Pancreas (tissue), 10 donors: ENCODE measurements at regions not wholly inside any gene's neighbourhood (a gene's known extent, or its start where the extent isn't known, plus 50 kb on each side); places are given as distances from the start of the nearest gene placed in this dataset.

Experiments
- ATAC-seq, 4 donors: fragments of 200-7000 bp; cut with Tn5 transposase; one replicate each; pipeline versions ENCODE4 v1.8.0 to v1.9.1; 2020; ENCODE audit warnings: mild to moderate bottlenecking in 4 of 4, moderate library complexity in 4 of 4
- DNase-seq, 6 donors: peaks; one replicate each; pipeline ENCODE4 v3.0.0-alpha.2; 2020
- FAIRE-seq: peaks from 2 replicates; lab custom pipeline; 2012; peaks lifted over from hg19 to GRCh38; lab: Jason Lieb, UNC
- H3K27ac ChIP-seq, 4 donors: fragments of 200-600 bp; sonication (generic); 1 replicate in 3 of 4; 2 replicates in 1 of 4; pipeline versions ENCODE4 v1.5.0 to v1.8.0; 2020
- H3K27me3 ChIP-seq, 4 donors: fragments of 200-600 bp; one replicate each; pipeline ENCODE4 v1.8.0; 2021
- H3K36me3 ChIP-seq, 3 donors: fragments of 200-600 bp; sonication (generic) in 1 of 3; one replicate each; pipeline versions ENCODE4 v1.5.0 to v1.8.0; 2020 to 2021
- H3K4me1 ChIP-seq, 3 donors: fragments of 200-600 bp; one replicate each; pipeline ENCODE4 v1.8.0; 2021
- H3K4me3 ChIP-seq, 4 donors: fragments of 200-600 bp; sonication (generic) in 2 of 4; one replicate each; pipeline versions ENCODE4 v1.5.0 to v1.8.0; 2020 to 2021
- H3K9me3 ChIP-seq, 4 donors: fragments of 200-600 bp; one replicate each; pipeline ENCODE4 v1.8.0; 2021
- WGBS, 2 donors: extraction: QIAGEN DNeasy Blood & Tissue Kit; methylation state at CpG; one replicate each; pipeline ENCODE4 v1.1.7; 2013; 5-methylcytosine and 5-hydroxymethylcytosine counted together
- intact Hi-C, 3 donors: fragments of 100-400 bp; cut with DNase I; formaldehyde crosslinking; loops; one replicate each; pipeline versions ENCODE4 v1.11.1 to v1.14.2; 2022
- TF ChIP-seq, protein P1 (sequence below), 4 donors: fragments of 200-600 bp; sonication (generic) in 3 of 4; IDR thresholded peaks; one replicate each; pipeline versions ENCODE4 v1.5.0 to v1.8.0; 2021; ENCODE audit warnings: antibody characterized with exemption in 4 of 4
- donor health status: healthy with polysubstance abuse.
- donor health status: DM: no; HTN: no; CAD: no; lungs with moderate emphysema.
- donor health status: DM: no; HTN: no; CAD: no.
- donor health status: control.
- donor health status: control.
- donor health status: Bipolar disorder and iron deficiency.
- donor health status: DM: yes; HTN: yes; CAD: no.
- donor health status: DM: no; HTN: no; CAD: no.
- donor health status: DM: no; HTN: no; CAD: no.
- donor health status: DM: yes; HTN: yes; CAD: no.

DNA sequence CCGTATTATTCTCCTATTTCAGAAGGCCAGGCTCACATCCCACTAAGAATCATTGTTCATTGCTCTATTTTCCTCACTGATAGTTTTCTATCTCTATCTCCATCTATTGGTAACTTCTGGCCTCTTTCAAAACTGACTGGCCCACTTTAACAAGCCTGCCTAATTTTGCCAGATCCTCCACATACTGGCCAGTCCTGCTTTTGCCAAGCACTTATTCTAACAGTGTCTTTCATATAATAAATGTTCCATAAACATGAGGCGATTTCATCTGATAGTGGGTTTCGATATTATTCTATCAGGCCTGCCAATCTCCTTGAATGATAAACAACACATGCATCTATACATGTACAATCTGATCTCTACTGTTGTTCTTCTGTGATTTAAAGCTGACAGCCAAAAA is 125.9 kb upstream of the KCNH7 start:
- WGBS, 2 donors: 63 to 68% methylated on average over 3 of the region's 3 CpGs
- intact Hi-C loops: no loop called here
- TF ChIP-seq, protein P1, sequence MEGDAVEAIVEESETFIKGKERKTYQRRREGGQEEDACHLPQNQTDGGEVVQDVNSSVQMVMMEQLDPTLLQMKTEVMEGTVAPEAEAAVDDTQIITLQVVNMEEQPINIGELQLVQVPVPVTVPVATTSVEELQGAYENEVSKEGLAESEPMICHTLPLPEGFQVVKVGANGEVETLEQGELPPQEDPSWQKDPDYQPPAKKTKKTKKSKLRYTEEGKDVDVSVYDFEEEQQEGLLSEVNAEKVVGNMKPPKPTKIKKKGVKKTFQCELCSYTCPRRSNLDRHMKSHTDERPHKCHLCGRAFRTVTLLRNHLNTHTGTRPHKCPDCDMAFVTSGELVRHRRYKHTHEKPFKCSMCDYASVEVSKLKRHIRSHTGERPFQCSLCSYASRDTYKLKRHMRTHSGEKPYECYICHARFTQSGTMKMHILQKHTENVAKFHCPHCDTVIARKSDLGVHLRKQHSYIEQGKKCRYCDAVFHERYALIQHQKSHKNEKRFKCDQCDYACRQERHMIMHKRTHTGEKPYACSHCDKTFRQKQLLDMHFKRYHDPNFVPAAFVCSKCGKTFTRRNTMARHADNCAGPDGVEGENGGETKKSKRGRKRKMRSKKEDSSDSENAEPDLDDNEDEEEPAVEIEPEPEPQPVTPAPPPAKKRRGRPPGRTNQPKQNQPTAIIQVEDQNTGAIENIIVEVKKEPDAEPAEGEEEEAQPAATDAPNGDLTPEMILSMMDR (IDR thresholded peaks at IDR 0.05): no peak
- no peak for DNase-seq
- H3K27ac ChIP-seq: no peak overlapping the region
- H3K4me1 ChIP-seq: no peaks in the 10 kb centered on the region
- H3K36me3 ChIP-seq: no peaks in the 10 kb centered on the region
- no peaks in the 10 kb centered on the region for H3K9me3 ChIP-seq
- H3K4me3 ChIP-seq: no peak overlapping the region
- FAIRE-seq: no peak
- H3K27me3 ChIP-seq: no peaks in the 10 kb centered on the region
- ATAC-seq: no peak

DNA sequence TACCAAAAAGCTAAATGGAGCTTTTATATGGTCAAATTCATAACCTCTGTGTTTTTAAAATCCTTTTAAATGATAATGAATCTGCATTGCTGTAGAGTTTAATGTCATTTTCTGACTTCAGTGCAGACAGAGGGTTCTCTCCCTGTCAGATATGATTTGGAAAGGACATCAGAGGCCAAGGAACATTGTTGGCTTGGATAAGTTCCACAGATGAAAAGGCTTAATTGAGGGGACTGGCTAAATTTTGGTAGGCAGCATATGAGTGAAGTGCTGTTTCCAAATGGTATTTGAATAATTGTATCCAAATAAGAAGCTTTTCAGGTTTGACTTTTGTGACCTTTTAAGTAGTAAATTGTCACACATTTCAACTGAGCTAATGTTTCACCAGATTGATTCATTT is 124.6 kb upstream of the KCNH7 start:
- Histone ChIP-seq H3K27me3 (no peaks in the 10 kb centered on the region), H3K9me3 (no peaks in the 10 kb centered on the region), H3K4me1 (no peaks in the 10 kb centered on the region), H3K27ac (no peak overlapping the region), H3K36me3 (no peaks in the 10 kb centered on the region), H3K4me3 (no peak overlapping the region)
- intact Hi-C loops: no loop called here
- FAIRE-seq (no peak), ATAC-seq (no peak), DNase-seq (no peak)
- TF ChIP-seq, protein P1 (IDR thresholded peaks at IDR 0.05): no peak

DNA sequence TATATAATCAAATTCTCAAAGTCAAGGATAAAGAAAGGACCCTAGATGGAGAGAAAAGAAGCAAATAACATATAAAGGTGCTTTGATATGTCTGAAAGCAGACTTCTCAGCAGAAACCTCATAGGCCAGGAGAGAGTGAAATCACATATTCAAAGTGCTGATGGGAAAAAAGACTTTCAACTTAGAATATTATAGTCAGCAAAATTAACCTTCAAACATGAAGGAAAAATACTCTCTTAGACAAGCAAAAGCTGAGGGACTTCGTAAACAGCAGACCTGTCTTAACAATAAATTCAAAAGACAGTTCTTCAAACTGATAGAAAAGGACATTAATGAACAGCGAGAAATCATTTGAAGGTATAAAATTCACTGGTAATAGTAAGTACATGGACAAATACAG is 107.2 kb upstream of the KCNH7 start:
- TF ChIP-seq, protein P1 (IDR thresholded peaks at IDR 0.05): no peak
- no peaks in the 10 kb centered on the region for H3K27me3 ChIP-seq
- no peaks in the 10 kb centered on the region for H3K36me3 ChIP-seq
- no peak for ATAC-seq
- H3K4me1 ChIP-seq: no peaks in the 10 kb centered on the region
- 75 to 76% methylated on average over 2 of the region's 2 CpGs for WGBS, 2 donors
- H3K4me3 ChIP-seq: no peak overlapping the region
- no peaks in the 10 kb centered on the region for H3K9me3 ChIP-seq
- H3K27ac ChIP-seq: no peak overlapping the region
- FAIRE-seq: no peak
- intact Hi-C loops: no loop called here
- no peak for DNase-seq

DNA sequence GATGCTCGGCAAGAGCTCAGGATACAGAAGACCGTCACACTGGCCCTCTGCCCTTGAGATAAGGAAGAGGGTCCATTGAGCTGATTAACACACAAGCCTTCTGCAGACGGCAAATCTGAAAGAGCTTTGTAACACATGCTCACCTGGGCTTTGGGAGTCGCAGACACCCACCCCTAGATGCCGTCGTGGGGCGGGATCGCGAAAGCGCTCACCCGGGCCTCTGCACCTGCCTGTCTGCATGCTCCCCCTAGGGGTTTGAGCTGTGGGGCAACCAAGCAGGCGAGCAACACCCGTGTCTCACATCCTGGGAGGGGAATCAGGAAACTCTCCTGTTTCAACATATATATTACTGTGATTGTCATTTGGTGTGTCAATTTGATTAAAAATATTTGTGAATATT is 99.8 kb upstream of the KCNH7 start:
- Histone ChIP-seq H3K27me3 (no peaks in the 10 kb centered on the region), H3K36me3 (no peaks in the 10 kb centered on the region), H3K9me3 (no peaks in the 10 kb centered on the region), H3K27ac (no peak overlapping the region), H3K4me1 (no peaks in the 10 kb centered on the region), H3K4me3 (no peak overlapping the region)
- ATAC-seq (no peak), DNase-seq (peak in 1 of 6 donors; percentile 39), FAIRE-seq (no peak)
- intact Hi-C loops: no loop called here
- 81 to 84% methylated on average over 13 of the region's 13 CpGs for WGBS, 2 donors
- TF ChIP-seq, protein P1 (IDR thresholded peaks at IDR 0.05): no peak

DNA sequence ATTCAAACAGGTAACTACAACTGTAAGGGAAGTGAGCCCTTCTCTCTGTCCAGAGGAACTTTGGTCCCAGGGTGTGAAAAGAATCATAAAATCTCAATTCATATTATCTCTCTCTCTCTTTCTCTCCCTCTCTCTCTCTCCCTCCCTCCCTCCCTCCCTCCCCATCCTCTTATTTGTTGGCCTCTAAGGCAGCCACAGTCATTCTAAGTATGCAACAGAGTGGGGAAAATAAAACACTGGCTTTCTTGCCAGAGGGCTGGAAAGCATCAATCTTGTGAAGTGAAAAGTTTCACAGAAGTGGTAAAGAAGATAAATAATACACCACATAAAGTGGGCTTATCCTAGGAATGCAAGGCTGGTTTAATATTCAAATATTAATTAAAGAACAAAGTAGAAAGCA is 95.6 kb upstream of the KCNH7 start:
- Histone ChIP-seq H3K27me3 (no peaks in the 10 kb centered on the region), H3K9me3 (no peaks in the 10 kb centered on the region), H3K27ac (no peak overlapping the region), H3K4me1 (no peaks in the 10 kb centered on the region), H3K4me3 (no peak overlapping the region), H3K36me3 (no peaks in the 10 kb centered on the region)
- ATAC-seq (no peak), DNase-seq (no peak), FAIRE-seq (no peak)
- TF ChIP-seq, protein P1 (IDR thresholded peaks at IDR 0.05): no peak
- intact Hi-C loops: no loop called here
